ENCODE measurements at regions not wholly inside any gene's neighbourhood (a gene's known extent, or its start where the extent isn't known, plus 50 kb on each side); places are given as distances from the start of the nearest gene placed in this dataset.

DNA sequence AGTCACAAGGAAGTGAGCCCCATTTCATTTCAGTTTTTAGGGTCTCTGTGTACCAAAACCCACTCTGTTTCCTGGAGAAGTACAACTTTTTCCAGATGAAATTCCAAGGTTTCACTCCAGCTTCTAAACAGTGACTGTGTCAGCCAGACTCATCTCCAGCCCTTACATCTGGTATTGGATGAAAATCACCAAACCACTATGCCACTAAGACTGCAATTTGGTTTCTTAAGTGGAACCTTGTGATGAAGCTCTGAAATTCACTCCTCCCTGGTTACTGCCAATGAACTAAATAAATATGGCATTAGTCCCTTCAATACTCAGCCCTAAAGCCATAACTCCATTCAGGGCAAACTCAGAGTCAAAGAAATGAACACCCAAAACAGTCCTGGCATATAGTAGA, 211.2 kb upstream of the DAPK1 start:
- intact Hi-C loops (cut with micrococcal nuclease): no loop called here
- no peaks in the 10 kb centered on the region for H3K36me3 ChIP-seq (ENCODE audit: control insufficient read depth in 1 of 2, insufficient read depth in 2 of 2, low read length in 2 of 2)

More for the DNA sequence above, 211.2 kb upstream of the DAPK1 start:
- no peaks in the 10 kb centered on the region for H4K20me1 ChIP-seq (ENCODE audit: insufficient read depth)
- no peaks in the 10 kb centered on the region for H3K4me1 ChIP-seq (ENCODE audit: control insufficient read depth in 1 of 2, insufficient read depth in 2 of 2, low read length in 2 of 2)
- peaks cover 17% of the 10 kb centered on the region for H3K27me3 ChIP-seq (ENCODE audit: insufficient read depth, low read length)
- TF ChIP-seq RAD21 (IDR thresholded peaks at IDR 0.05; ENCODE audit: low read depth): no peak
- TF ChIP-seq POLR2A (IDR thresholded peaks at IDR 0.05; ENCODE audit: borderline replicate concordance, extremely low read depth, insufficient read depth, insufficient read length): no peak
- TF ChIP-seq EZH2phosphoT487 (IDR thresholded peaks at IDR 0.05; ENCODE audit: borderline replicate concordance): no peak
- TF ChIP-seq EGR1 (IDR thresholded peaks at IDR 0.05; ENCODE audit: low read depth): no peak
- TF ChIP-seq, protein P1, sequence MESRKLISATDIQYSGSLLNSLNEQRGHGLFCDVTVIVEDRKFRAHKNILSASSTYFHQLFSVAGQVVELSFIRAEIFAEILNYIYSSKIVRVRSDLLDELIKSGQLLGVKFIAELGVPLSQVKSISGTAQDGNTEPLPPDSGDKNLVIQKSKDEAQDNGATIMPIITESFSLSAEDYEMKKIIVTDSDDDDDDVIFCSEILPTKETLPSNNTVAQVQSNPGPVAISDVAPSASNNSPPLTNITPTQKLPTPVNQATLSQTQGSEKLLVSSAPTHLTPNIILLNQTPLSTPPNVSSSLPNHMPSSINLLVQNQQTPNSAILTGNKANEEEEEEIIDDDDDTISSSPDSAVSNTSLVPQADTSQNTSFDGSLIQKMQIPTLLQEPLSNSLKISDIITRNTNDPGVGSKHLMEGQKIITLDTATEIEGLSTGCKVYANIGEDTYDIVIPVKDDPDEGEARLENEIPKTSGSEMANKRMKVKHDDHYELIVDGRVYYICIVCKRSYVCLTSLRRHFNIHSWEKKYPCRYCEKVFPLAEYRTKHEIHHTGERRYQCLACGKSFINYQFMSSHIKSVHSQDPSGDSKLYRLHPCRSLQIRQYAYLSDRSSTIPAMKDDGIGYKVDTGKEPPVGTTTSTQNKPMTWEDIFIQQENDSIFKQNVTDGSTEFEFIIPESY (IDR thresholded peaks at IDR 0.05; ENCODE audit: extremely low read depth, insufficient replicate concordance, low read length): no peak
- no peak for TF ChIP-seq ZNF274 (IDR thresholded peaks at IDR 0.05; ENCODE audit: low read depth, low read length)
- no peak for TF ChIP-seq SP1 (IDR thresholded peaks at IDR 0.05; ENCODE audit: low read depth)
- TF ChIP-seq, protein P2, sequence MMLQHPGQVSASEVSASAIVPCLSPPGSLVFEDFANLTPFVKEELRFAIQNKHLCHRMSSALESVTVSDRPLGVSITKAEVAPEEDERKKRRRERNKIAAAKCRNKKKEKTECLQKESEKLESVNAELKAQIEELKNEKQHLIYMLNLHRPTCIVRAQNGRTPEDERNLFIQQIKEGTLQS (IDR thresholded peaks at IDR 0.05): no peak
- no peak for TF ChIP-seq FOSL1 (IDR thresholded peaks at IDR 0.05; ENCODE audit: low read depth)
- TF ChIP-seq ELF1 (IDR thresholded peaks at IDR 0.05; ENCODE audit: borderline replicate concordance, low read depth): no peak
- TF ChIP-seq, protein P3, sequence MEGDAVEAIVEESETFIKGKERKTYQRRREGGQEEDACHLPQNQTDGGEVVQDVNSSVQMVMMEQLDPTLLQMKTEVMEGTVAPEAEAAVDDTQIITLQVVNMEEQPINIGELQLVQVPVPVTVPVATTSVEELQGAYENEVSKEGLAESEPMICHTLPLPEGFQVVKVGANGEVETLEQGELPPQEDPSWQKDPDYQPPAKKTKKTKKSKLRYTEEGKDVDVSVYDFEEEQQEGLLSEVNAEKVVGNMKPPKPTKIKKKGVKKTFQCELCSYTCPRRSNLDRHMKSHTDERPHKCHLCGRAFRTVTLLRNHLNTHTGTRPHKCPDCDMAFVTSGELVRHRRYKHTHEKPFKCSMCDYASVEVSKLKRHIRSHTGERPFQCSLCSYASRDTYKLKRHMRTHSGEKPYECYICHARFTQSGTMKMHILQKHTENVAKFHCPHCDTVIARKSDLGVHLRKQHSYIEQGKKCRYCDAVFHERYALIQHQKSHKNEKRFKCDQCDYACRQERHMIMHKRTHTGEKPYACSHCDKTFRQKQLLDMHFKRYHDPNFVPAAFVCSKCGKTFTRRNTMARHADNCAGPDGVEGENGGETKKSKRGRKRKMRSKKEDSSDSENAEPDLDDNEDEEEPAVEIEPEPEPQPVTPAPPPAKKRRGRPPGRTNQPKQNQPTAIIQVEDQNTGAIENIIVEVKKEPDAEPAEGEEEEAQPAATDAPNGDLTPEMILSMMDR (IDR thresholded peaks at IDR 0.05 in 2 of 3, conservative IDR thresholded peaks at IDR 0.05 in 1 of 3; ENCODE audit: borderline replicate concordance in 1 of 3, insufficient read depth in 1 of 3, low read depth in 2 of 3, low read length in 2 of 3): no peak
- no peak for TF ChIP-seq CEBPB (IDR thresholded peaks at IDR 0.05; ENCODE audit: low read depth)
- no peak overlapping the region for H3K27ac ChIP-seq (ENCODE audit: low read depth, low read length)
- no peak for ATAC-seq
- BruUV-seq (replicated peaks): no TSS peak
- ChIA-PET RAD21 (ENCODE audit: low non-redundant PET in 1 of 2, low total read pairs in 2 of 2, uncharacterized antibody in 2 of 2, unreplicated experiment in 2 of 2) (no interaction called here), POLR2A (no interaction called here), CTCF (no interaction called here)
- no peak overlapping the region for H2AFZ ChIP-seq (ENCODE audit: low read depth, low read length, poor library complexity, severe bottlenecking)
- no peaks in the 10 kb centered on the region for H3K79me2 ChIP-seq (ENCODE audit: insufficient read depth, low read length)
- no peaks in the 10 kb centered on the region for H3K9me3 ChIP-seq (ENCODE audit: control insufficient read depth in 1 of 2, insufficient read depth in 1 of 2, low read depth in 1 of 2, low read length in 2 of 2)
- no peak overlapping the region for H3K9ac ChIP-seq (ENCODE audit: low read length)
- no peak overlapping the region for H3K4me2 ChIP-seq (ENCODE audit: low read length)
- no peak for DNase-seq (ENCODE audit: low read depth, low spot score)
- H3K9me2 ChIP-seq (ENCODE audit: insufficient read depth): no peaks in the 10 kb centered on the region
- H3K4me3 ChIP-seq (replicated peaks in 1 of 2; ENCODE audit: low read depth in 1 of 2, low read length in 2 of 2): no peak overlapping the region

All from HCT116 (cell line).